Mesenteric fat pad (tissue), 1 donor: ENCODE measurements at regions not wholly inside any gene's neighbourhood (a gene's known extent, or its start where the extent isn't known, plus 50 kb on each side); places are given as distances from the start of the nearest gene placed in this dataset.

Source experiments
- DNase-seq: peaks from one replicate; pipeline ENCODE4 v3.0.0-alpha.2; 2020; ENCODE audit warnings: low spot score
- donor health status: DM: yes; HTN: yes; CAD: no.

GRCh38 chr2:118349365-118349764 lies 261.1 kb downstream of the INSIG2 start:
- no peak for DNase-seq

- DNase-seq: no peak
Observed at GRCh38 chr2:118348380-118349034, 260.2 kb downstream of the INSIG2 start.

- no peak for DNase-seq
Observed at GRCh38 chr2:118345465-118345864, 257.2 kb downstream of the INSIG2 start.

GRCh38 chr2:118340103-118340502 lies 251.8 kb downstream of the INSIG2 start:
- DNase-seq: no peak

GRCh38 chr2:118339386-118339785 lies 251.1 kb downstream of the INSIG2 start:
- DNase-seq: no peak

DNA sequence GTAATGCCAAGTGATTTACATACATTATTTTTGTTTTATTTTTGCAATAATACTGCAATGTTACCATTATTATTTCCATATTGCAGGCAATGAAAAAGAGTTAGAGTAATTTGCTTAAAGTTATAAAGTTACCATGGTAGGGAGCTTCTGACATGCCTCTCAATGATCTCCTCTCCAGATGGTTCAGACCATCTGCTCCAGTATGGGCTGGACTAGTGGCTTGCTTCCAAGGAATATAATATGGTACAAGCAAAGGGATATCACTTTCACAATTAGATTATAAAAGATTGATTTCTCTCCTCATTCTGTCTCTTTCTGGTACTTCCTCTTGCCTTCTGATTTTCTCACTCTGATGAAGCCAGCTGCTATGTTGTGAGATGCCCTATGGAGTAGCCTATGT lies 245.4 kb downstream of the INSIG2 start:
- DNase-seq: no peak

DNA sequence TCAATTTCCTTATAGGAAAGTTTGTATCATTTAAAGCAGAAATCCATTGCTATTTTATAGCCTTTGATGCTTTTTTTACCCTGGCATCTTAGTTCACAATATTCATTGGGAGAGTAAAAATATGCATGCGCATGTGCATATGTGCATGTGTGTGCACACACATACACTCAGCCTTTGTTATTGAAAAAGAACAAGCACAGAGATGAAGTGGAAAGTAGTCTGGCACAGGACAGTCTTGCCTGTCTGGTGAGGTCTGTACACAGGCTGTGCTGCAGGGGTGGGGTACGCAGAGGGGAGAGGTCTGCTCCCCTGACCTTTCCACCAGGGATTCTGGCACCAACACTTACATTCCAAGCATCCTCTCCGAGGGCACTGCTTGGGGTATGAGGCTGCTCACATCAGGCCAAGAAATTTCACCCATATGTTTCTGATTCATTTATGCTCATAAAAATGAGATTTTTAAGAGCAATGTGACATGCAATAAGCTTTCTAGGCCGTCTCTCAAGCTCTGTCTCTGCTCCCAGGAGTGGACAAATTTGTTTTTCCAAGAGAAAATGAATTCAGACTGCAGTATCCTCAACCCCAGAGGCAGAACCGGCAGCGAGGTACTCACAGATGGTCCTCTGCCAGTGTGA lies 237.2 kb downstream of the INSIG2 start:
- DNase-seq: no peak

- no peak for DNase-seq
Observed at GRCh38 chr2:118322406-118322805, 234.1 kb downstream of the INSIG2 start.

DNA sequence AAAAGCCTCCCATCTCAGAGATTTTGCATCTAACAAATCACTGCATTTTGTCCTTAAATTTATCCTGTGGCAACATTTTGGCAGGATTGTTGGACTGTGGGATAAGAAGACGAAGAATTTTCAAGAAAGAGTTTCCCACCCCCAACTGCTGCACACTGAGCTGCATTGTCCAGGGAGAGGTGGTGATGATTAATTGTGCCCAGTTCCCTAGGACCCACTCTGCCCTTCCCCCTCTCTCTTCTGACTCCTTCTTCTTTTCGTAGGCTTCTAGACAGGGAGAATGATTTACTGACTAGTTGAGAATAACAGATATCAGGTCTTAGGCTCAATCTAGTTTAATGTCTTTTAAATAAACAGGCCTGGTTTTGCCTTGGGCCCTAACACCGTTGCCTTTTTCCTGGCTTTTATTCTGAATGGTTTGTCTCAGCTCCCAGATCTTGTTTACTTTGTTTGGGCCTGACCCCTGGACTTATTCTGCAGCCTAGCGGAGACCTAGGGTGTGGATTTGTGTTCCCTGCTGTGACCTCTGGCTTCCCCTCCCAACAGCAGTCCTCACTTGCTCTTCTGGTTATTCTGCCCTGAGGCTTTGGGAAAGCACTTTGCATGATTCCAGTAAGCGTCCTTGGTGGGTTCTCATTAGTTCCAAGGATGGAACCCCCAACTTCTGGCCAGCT lies 233.3 kb downstream of the INSIG2 start:
- DNase-seq: no peak

GRCh38 chr2:118320658-118321057 lies 232.4 kb downstream of the INSIG2 start:
- no peak for DNase-seq

- no peak for DNase-seq
Observed at GRCh38 chr2:118320196-118320595, 231.9 kb downstream of the INSIG2 start.

DNA sequence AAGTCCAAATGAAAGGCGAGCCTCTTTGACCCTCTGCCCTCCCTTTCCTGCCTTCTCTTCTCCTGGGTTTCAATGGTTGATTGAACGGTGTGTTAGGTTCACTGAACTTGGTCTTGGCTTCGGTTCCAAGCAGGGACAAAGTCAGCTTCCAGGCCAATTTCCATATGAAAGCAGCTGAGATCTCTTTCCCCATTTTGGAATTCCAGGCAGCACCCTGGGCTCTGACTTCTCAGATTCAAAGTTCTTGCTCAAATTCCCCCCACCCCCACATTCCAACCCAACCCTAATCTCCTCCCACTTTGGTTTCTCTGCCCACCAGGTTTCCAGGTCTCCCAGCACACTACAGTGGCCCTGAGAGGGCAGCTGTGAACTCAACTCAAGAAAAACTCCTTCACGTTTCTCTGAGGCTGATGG lies 231.0 kb downstream of the INSIG2 start:
- DNase-seq: no peak

- DNase-seq: no peak
Observed at GRCh38 chr2:118315606-118316005, 227.3 kb downstream of the INSIG2 start.

DNA sequence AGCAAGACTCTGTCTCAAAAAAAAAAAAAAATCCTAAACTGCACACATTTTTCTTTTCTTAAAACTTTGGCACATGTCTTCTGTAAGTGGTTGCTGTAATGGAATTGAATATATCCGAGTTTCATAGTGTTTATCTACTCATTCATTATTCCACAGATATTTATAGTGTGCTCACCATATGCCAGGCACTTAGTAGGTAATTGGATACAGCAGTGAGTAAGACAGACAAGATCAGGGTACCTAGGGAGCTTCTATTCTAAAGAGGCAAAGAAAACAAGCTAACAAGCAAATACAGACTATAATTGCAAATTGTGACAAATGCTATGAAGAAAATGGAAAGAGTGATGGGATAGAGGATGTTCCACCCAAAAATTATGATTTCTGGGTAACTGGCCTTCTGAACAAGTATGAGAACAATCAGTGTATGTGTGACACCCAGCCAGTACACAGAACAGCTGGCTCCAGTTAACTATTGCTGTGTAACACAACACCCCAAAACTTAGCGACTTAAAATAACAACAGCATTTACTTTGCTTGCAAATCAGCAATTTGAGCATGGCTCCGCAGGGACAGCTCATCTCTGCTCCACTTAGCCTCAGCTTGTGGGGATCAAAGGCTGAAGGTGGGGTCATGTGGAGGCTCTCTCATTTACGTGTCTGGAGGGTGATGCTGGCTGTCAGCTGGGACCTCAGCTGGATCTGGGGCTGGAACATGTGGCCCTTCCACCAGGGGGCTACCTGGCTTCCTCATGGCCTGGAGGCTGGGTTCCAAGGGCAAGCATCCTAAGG lies 224.9 kb downstream of the INSIG2 start:
- no peak for DNase-seq

DNA sequence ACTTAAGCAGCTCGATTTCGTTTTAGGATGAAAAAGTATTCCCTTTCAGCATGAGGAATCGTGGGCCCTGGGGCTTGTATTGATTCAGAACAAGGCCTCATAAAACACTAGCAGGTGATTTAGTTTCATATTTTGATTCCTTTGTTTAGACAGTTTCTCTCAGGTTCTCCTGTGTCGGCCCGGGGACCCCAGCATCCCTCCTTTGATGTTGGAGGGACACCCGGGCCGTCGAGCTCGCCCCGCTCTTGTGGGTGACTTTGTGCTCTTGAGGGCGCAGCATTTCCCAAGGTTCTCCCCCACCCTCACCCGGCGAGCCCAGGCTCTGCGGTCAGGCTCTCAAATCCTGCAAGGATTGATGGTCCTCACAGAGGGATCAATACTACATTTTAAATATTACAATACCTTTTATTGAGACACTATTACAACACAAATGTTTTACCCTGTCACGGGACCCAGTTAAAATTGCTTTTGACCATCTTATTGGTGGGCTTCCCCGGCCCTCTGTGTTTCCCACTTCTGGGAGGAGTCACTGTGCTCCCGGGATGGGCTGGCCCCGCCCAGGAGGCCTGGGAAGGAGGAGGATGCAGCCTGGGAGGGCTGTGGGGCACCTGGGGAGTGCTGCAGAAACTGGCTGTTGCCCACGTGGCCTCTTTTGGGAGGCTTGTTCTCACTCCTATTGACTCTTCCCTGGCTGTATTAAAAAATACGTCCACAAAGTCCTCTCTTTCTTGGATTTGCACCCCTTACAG lies 222.6 kb downstream of the INSIG2 start:
- DNase-seq: no peak

- DNase-seq: no peak
Observed at GRCh38 chr2:118309946-118310680, 221.8 kb downstream of the INSIG2 start.

DNA sequence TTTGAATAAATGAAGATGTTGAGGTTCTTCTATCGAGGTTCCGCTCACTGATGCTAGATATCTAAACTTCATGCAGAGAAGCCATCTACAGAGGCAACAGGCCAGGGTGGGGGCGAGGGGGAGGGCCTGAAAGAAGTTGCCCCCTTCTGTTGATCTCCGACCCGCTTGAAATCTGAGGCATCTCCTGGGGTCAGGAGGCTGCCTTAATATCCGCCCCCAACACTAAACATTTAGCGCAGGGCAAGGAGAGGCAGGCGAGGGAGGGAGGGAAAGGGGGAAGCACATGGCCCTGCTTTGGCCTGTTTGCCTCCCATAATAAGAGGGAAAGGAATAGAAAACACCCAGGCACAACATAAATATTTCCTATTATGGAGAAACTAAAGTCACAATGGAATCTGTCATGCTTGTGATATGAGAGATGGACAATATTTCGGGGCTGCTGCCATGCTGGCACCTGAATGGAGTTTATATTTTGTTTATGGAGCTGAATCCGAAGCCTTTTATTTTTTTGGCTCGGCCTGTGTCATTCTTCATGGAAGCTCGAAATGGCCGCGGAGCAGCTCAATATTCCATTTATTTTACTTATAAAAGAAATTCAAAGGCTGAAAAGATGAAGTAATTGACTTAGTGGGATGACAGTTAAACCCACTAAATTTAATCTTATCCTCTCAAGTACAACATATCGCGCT lies 221.1 kb downstream of the INSIG2 start:
- DNase-seq: no peak

DNA sequence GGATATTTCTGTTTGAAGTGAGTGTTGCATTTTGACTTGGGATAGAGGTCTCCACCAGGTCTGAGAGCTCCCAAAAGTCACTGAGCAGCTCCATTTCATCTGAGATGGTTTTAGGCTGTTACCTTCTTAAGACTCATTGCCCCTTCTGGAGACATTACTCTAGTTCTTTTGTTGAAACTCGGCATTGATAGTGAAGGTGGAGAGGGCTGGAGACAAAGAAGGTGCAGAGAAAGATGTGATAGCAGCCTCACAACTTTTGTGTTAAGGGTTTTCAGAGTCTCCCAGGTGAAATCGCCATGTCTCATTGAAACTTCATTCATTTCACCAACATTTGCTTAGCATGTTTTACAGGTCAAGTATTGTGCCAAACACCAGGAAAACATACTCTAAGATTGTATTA lies 219.6 kb downstream of the INSIG2 start:
- DNase-seq: no peak

GRCh38 chr2:118301248-118301647 lies 213.0 kb downstream of the INSIG2 start:
- DNase-seq: no peak

GRCh38 chr2:118300832-118301231 lies 212.6 kb downstream of the INSIG2 start:
- DNase-seq: no peak
